ENCODE measurements at regions not wholly inside any gene's neighbourhood (a gene's known extent, or its start where the extent isn't known, plus 50 kb on each side); places are given as distances from the start of the nearest gene placed in this dataset.
"Not testable (repeated sequence)": the region's sequence is repeated elsewhere in the genome, so short reads cannot be mapped to it uniquely, and the experiment has no call there.

DNA sequence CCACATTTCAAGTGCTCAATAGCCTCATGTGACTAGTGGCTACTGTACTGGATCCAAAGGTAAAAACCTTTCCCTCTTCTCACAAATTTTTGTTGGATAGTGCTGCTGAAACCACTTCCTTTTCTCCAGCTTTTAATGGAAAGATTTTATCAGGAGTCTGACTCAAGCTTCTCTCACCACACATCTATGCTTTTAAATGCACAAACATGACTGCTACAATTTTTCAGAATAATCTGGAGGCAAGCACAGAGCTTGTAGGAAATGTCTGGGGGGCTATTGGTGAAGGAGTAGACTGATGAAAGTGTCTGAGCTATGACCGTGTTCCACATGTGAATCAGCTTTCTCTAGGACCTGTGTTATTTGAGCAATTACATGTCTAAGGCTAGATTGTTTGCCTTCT, 101.1 kb upstream of the FAT3 start:
- no peak for DNase-seq (ENCODE audit: low read depth in 4 of 4, low spot score in 2 of 4)

DNA sequence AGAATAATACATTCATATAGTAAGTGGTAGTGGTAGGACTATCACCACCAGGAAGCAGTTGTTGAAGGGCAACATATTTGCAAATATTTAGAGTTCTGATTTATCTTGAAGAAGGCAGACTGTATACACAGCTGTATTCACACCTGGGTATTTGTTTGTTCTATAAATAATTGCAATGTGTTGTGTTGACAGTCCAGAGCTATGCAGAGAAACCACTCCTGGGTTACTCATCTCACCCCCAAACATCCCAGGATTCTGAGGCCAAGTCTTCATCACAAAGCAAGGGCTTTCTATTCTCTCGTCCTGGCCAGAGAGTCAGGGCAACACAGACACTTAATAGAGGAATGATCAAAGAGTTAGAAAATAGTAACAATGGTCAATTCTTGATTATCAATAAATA, 102.1 kb upstream of the FAT3 start:
- no peak for DNase-seq (ENCODE audit: low read depth in 4 of 4, low spot score in 2 of 4)

GRCh38 chr11:92111287-92111686, 113.3 kb upstream of the FAT3 start:
- DNase-seq (ENCODE audit: low read depth in 4 of 4, low spot score in 2 of 4): no peak

DNA sequence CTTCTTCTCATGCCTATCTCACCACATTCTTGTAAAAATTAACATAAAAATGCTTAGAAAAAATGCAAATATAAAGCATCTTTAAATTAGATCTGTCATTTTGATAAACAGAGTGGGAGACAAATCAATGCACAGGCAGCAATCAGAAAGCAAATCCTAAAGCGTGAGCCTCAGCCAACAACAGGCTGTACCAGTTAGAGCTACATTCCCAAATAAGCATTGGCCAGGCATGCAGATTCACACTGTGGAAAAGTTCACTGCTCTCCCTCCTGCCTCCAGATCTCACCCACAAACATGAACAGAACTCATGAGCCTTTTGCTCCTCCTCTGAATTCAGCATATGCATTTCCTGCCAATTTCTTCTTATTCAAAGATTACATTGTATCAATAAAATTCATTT, 115.2 kb upstream of the FAT3 start:
- DNase-seq (ENCODE audit: low read depth in 4 of 4, low spot score in 2 of 4): no peak

DNA sequence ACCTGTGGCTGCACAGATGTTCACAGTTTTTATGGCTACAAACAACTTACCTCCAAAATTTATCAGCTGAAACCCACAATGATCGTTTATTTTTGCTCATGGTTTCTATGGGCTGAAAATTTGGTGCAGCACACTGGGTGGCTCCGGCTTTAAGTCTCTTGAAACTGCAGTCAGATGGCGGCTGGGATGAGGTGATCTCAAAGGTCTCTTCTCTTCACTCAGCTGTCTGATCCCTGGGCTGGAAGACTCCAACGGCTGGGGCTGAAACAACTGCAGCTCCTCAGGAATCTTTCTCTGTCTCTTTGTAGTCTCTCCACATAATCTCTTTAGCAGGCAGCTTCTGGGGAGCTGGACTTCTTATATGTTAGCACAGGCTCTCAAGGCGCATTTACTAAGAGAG, 117.3 kb upstream of the FAT3 start:
- no peak for DNase-seq (ENCODE audit: low read depth in 4 of 4, low spot score in 2 of 4)

DNA sequence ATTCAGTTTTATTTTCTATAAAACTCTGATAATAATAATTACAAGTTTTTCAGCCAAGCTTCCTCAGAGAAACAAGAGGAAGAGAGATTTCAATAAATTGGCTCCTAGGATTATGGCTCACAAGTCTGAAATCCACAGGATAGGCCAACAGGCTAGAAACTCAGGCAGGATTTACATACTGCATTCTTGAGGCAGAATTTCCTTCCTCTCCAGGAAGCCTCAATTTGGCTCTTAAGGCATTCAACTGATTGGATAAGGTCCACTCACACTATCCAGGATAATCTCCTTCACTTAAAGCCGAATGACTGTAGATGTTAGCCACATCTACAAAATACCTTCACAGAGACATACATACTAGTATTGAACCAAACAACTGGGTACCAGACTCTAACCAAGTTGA, 120.3 kb upstream of the FAT3 start:
- no peak for DNase-seq (ENCODE audit: low read depth in 4 of 4, low spot score in 2 of 4)

DNA sequence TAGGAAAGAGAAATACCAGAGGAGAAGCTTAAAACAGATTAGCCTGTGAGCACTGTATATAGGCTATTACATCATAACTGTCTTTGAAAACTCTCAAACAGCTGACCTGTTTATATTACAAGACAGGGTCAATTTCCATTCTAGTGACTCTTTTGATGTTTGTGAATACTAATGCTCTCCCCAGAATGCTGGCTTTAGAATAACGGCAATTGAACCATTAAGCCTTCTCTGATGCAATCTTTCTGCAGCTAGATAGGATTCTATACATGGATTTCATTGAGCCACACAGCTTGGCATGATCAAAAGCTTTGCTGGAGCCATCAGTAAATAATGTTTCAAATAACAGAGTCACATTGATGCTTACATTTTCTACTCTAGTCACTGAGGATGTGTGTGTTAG, 122.7 kb upstream of the FAT3 start:
- DNase-seq (ENCODE audit: low read depth in 4 of 4, low spot score in 2 of 4): no peak

DNA sequence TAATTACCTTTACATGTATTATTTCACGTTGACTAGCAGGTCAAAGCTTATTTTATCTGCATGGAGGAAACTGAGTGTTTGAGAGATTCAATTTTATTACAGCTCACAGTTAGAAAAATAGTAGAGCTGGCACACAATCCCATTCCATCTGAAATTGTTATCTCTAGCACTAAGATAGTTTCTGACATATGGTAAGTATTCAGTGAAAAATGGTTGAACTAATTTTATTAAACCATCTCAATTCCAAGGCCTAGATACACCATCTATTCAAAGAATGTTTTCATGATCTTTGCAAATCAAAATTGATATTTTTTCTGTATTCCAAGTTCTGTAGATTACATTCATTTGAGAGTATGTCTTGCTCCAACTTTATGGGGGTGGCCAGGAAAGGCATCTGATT, 125.4 kb upstream of the FAT3 start:
- DNase-seq (ENCODE audit: low read depth in 4 of 4, low spot score in 2 of 4): no peak

- no peak for DNase-seq (ENCODE audit: low read depth in 4 of 4, low spot score in 2 of 4)
Observed at GRCh38 chr11:92098172-92098571, 126.4 kb upstream of the FAT3 start.

- no peak for DNase-seq (ENCODE audit: low read depth in 4 of 4, low spot score in 2 of 4)
Observed at GRCh38 chr11:92087725-92088537, 136.7 kb upstream of the FAT3 start.

- no peak for DNase-seq (ENCODE audit: low read depth in 4 of 4, low spot score in 2 of 4)
Observed at GRCh38 chr11:92083123-92083522, 141.5 kb upstream of the FAT3 start.

- DNase-seq (ENCODE audit: low read depth in 4 of 4, low spot score in 2 of 4): no peak
Observed at GRCh38 chr11:92082652-92083051, 142.0 kb upstream of the FAT3 start.

DNA sequence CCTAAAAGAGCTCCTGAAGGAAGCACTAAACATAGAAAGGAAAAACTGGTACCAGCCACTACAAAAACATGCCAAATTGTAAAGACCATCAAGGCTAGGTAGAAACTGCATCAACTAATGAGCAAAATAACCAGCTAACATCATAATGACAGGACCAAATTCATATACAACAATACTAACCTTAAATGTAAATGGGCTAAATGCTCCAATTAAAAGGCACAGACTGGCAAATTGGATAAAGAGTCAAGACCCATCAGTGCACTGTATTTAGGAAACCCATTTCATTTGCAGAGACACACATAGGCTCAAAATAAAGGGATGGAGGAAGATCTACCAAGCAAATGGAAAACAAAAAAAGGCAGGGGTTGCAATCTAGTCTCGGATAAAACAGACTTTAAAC, 150.1 kb upstream of the FAT3 start:
- DNase-seq (ENCODE audit: low read depth in 4 of 4, low spot score in 2 of 4): not testable (repeated sequence)

DNA sequence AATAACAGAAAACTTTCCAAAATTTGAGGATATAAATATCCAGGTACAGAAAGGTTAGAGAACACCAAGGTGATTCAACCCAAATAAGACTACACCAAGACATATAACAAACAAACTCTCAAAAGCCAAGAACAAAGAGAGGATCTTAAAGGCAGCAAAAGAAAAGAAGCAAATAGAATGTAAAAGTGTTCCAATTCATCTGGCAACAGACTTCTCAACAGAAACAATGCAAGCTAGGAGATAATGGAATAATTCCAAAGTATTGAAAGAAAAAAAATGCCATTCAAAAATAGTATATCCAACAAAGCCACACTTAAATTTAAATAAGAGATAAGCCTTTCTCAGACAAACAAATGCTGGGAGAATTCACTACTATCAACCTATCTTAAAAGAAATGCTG, 153.0 kb upstream of the FAT3 start:
- no peak for DNase-seq (ENCODE audit: low read depth in 4 of 4, low spot score in 2 of 4)

DNA sequence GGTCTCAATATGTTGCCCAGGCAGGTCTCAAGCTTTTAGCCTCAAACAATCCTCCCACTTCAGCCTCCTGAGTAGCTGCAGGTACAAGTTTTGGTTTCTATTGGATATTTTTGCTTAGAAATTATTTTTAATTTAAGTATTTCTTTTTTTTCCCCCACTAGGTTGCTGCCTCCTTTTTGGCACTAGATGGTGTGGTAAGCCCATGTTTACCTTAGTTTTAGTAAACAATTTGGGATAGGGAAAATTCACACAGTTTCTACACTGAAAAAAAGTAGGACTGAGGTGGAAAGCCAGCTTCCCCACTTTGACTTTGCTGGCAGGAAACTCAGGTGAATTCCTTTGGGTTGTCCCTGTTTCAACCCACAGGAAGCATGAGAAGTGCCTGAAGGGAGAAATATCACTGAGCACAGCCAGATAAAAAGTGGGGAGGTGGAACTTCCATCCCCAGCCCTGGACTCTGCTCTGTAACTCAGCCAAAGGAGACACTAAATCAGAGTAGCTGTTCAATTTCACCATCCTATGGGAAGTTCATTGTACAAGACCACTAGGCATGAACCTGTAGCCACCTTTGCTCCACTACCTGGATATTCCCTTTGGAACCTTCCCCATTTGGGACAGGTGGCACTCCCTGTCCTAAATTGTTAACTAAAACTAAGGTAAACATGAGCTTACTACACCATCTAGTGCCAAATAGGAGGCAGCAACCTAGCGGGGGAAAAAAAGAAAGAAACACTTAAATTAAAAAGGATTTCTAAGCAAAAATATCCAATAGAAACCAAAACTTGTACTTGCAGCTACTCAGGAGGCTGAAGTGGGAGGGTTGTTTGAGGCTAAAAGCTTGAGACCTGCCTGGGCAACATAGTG, 154.4 kb upstream of the FAT3 start:
- no peak for DNase-seq (ENCODE audit: low read depth in 4 of 4, low spot score in 2 of 4)

DNA sequence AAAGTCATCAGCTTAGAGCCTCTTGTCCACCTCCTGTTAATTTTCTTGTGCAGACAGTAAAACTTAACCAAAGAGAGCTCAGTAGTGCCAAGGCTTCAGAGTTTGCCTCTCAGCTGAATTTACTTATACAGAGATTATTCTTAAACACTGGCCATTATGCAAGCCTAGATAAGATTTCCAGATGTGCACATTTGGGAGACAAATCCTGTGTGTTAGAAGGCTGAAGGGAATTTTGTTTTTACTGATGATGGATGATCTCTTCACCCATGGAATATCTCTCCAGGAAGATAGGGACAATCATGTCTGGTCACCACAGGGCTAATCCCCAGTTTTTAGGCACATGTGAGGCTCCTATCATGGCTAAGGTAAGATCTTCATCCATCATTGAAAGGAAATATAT, 157.6 kb upstream of the FAT3 start:
- no peak for DNase-seq (ENCODE audit: low read depth in 4 of 4, low spot score in 2 of 4)

- no peak for DNase-seq (ENCODE audit: low read depth in 4 of 4, low spot score in 2 of 4)
Observed at GRCh38 chr11:92061456-92062062, 163.1 kb upstream of the FAT3 start.

DNA sequence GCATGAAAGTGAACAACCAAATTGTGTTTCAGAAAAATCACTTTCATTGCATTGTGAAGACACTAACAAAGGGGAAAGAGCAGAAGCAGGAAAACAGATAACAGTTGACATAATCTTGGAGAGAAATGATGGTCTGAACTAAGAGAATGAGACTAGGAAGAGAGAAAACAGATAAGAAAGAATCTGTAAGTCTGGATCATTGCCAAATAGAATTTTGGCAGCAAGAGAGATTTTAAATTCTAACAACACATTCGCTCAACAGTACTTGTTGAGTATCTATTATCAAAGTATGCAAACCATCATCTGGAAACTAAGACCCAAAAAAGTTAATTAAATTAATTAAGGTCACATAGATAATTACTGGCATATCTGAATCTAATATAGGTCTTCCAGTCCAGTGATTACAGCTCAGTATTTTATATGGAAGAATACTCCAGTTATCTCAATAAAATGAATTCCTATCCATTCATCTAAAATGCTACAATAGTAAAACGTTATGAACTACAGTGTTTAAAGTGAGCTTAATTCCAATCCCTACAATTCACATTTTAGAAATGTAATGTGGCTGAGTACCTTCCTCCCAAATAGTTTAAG, 166.7 kb upstream of the FAT3 start:
- no peak for DNase-seq (ENCODE audit: low read depth in 4 of 4, low spot score in 2 of 4)

DNA sequence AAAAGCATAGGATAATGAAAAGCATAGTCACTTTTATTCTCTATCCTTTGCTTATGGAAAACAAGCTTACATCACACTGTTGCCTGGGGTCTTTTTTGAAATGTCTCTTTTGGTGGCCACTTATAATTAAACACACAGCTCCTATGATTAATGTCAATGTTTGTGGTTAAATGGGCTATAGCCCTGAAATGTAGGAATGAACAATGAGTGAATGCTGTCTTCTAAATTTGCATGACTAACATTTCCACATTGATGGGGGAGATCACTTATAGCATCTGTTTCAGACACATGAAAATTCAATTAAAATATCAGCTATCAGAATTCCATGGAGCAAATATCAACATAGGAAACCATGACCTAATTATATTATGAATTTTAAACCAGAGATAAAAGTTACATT, 171.4 kb upstream of the FAT3 start:
- no peak for DNase-seq (ENCODE audit: low read depth in 4 of 4, low spot score in 2 of 4)

DNA sequence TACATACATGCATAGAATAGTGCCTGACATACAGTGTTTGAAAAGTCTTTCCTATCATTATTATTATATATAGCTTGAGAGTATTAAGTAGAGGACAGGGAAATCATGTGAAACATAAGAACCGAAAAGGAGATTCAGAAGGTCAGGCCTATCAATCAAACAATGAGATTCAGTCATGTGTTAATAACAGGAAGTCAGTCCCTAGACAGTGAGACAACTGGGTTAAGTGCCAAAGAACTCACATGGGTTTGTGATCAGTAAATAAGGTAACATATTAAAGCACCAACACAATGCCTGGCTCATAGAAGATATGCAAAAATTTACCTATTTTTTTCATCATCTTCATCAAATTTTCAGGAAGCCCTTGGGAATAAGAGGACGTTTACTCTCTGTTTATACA, 174.3 kb upstream of the FAT3 start:
- no peak for DNase-seq (ENCODE audit: low read depth in 4 of 4, low spot score in 2 of 4)

- DNase-seq (ENCODE audit: low read depth in 4 of 4, low spot score in 2 of 4): no peak
Observed at GRCh38 chr11:92048415-92048814, 176.2 kb upstream of the FAT3 start.

Data from left renal cortex interstitium (tissue), 4 donors.